ENCODE measurements at regions not wholly inside any gene's neighbourhood (a gene's known extent, or its start where the extent isn't known, plus 50 kb on each side); places are given as distances from the start of the nearest gene placed in this dataset.
"Not testable (repeated sequence)": the region's sequence is repeated elsewhere in the genome, so short reads cannot be mapped to it uniquely, and the experiment has no call there.

DNA sequence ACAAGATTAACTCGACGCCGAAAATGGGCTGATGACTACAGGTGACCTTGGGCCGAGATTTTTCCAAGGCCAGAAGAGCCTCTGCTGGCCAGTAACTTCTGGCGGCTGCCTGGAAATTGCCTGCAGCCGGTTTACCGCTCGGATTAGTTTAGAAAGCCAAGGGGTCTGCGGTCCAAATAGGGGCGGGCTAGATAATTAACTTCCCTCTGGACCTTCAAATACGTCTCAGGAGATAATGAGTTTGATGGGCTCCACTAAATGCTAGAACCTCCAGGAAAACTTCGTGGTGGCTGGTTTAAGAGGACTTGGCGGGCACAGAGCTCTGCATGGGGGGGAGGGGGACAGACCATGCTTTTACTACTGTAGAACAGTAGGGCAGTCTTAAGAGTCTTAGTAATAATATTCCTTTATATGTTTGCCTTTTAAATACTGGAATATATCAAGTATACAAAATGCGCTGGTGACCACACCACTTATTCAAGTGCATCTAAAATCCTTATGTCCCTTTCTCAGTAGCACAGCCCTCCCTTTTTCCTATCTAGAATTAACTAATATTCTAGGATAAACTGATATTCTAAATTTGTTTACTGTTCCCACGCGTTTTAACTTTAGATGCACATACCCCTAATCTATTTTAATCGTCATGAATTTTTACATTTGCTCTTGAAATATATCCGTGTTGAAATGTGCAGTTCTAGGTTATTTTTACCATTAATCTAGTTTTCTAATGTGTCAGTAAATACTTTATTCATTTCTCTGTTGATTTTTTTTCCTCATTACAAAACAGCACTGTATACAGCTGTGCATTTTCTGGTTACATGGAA lies 107.5 kb upstream of the PRSS16 start:
- H3K27ac ChIP-seq, result no peak overlapping the region
- H3K9me2 ChIP-seq (ENCODE audit: insufficient read depth), result no peaks in the 10 kb centered on the region
- DNase-seq, result no peak
- H3K9me3 ChIP-seq (ENCODE audit: low read depth), result no peaks in the 10 kb centered on the region
- in situ Hi-C loops (cut with MboI), result loop anchor here (25.0 kb wide), 3 partner anchors 828 to 1103 kb away; a partner anchor contains a TSS
- peaks cover 7% of the 10 kb centered on the region for H3F3A ChIP-seq (ENCODE audit: insufficient read depth)
- H3K4me3 ChIP-seq, result 0 out of 2 replicates have a peak overlapping the region, but pooled peaks have one; percentile 24
- H3K4me1 ChIP-seq (ENCODE audit: insufficient read depth), result 0 out of 2 replicates have a peak, but pooled peaks cover 5% of the 10 kb centered on the region
- peak overlapping the region; percentile 77 for H2AFZ ChIP-seq
- no peaks in the 10 kb centered on the region for H4K20me1 ChIP-seq (ENCODE audit: insufficient read depth)
- no peaks in the 10 kb centered on the region for H3K27me3 ChIP-seq (replicated peaks; ENCODE audit: insufficient read depth)
- no peak overlapping the region for H3K9ac ChIP-seq
- H3K36me3 ChIP-seq (ENCODE audit: low read depth), result no peaks in the 10 kb centered on the region
- H3K4me2 ChIP-seq (ENCODE audit: unreplicated experiment), result no peak overlapping the region
- WGBS, 2 experiments (ENCODE audit: low coverage in 1 of 2, low lambda C conversion rate in 2 of 2, missing lambda C conversion rate in 2 of 2), result 80 to 84% methylated on average over 18 of the region's 18 CpGs
- TF ChIP-seq EZH2phosphoT487 (IDR thresholded peaks at IDR 0.05; ENCODE audit: insufficient read depth, low read depth), result no peak
- peaks cover 50% of the 10 kb centered on the region for H3K79me2 ChIP-seq (ENCODE audit: insufficient read depth)

- in situ Hi-C loops (cut with MboI), result loop anchor here (25.0 kb wide), 3 partner anchors 829 to 1104 kb away; a partner anchor contains a TSS
- H3K79me2 ChIP-seq (ENCODE audit: insufficient read depth), result peaks cover 56% of the 10 kb centered on the region
- H3K4me2 ChIP-seq (ENCODE audit: unreplicated experiment), result no peak overlapping the region
Observed at GRCh38 chr6:27140999-27141528, 106.4 kb upstream of the PRSS16 start.

GRCh38 chr6:27141529-27142015 lies 105.9 kb upstream of the PRSS16 start:
- H3K79me2 ChIP-seq (ENCODE audit: insufficient read depth), result peaks cover 56% of the 10 kb centered on the region
- H3K4me2 ChIP-seq (ENCODE audit: unreplicated experiment), result no peak overlapping the region
- 0 out of 2 replicates have a peak, but pooled peaks cover 8% of the 10 kb centered on the region for H3K4me1 ChIP-seq (ENCODE audit: insufficient read depth)
- no peak overlapping the region for H3K27ac ChIP-seq
- TF ChIP-seq EZH2 (IDR thresholded peaks at IDR 0.05; ENCODE audit: insufficient read depth, poor library complexity, severe bottlenecking) (no peak), EZH2phosphoT487 (IDR thresholded peaks at IDR 0.05; ENCODE audit: insufficient read depth, low read depth) (no peak)
- H3K9me3 ChIP-seq (ENCODE audit: low read depth), result no peaks in the 10 kb centered on the region
- DNase-seq, result no peak
- peaks cover 13% of the 10 kb centered on the region for H3F3A ChIP-seq (ENCODE audit: insufficient read depth)
- no peak overlapping the region for H2AFZ ChIP-seq
- H3K9ac ChIP-seq, result no peak overlapping the region
- 68 to 70% methylated on average over 3 of the region's 3 CpGs for WGBS, 2 experiments (ENCODE audit: low coverage in 1 of 2, low lambda C conversion rate in 2 of 2, missing lambda C conversion rate in 2 of 2)
- no peak overlapping the region for H3K4me3 ChIP-seq
- H3K27me3 ChIP-seq (replicated peaks; ENCODE audit: insufficient read depth), result no peaks in the 10 kb centered on the region
- in situ Hi-C loops (cut with MboI), result loop anchor here (25.0 kb wide), 3 partner anchors 829 to 1104 kb away; a partner anchor contains a TSS
- no peaks in the 10 kb centered on the region for H3K36me3 ChIP-seq (ENCODE audit: low read depth)
- no peaks in the 10 kb centered on the region for H4K20me1 ChIP-seq (ENCODE audit: insufficient read depth)
- H3K9me2 ChIP-seq (ENCODE audit: insufficient read depth), result no peaks in the 10 kb centered on the region

More at GRCh38 chr6:27140999-27141528, 106.4 kb upstream of the PRSS16 start:
- no peaks in the 10 kb centered on the region for H3K9me2 ChIP-seq (ENCODE audit: insufficient read depth)
- no peak for DNase-seq
- H3F3A ChIP-seq (ENCODE audit: insufficient read depth), result peaks cover 11% of the 10 kb centered on the region
- H3K4me3 ChIP-seq, result no peak overlapping the region
- no peak overlapping the region for H2AFZ ChIP-seq
- H3K27ac ChIP-seq, result no peak overlapping the region
- no peaks in the 10 kb centered on the region for H3K36me3 ChIP-seq (ENCODE audit: low read depth)
- no peak overlapping the region for H3K9ac ChIP-seq
- H3K9me3 ChIP-seq (ENCODE audit: low read depth), result no peaks in the 10 kb centered on the region
- WGBS, 2 experiments (ENCODE audit: low coverage in 1 of 2, low lambda C conversion rate in 2 of 2, missing lambda C conversion rate in 2 of 2), result 97 to 98% methylated on average over 5 of the region's 5 CpGs
- TF ChIP-seq EZH2phosphoT487 (IDR thresholded peaks at IDR 0.05; ENCODE audit: insufficient read depth, low read depth), result no peak
- TF ChIP-seq EZH2 (IDR thresholded peaks at IDR 0.05; ENCODE audit: insufficient read depth, poor library complexity, severe bottlenecking), result no peak
- no peaks in the 10 kb centered on the region for H3K27me3 ChIP-seq (replicated peaks; ENCODE audit: insufficient read depth)
- 0 out of 2 replicates have a peak, but pooled peaks cover 8% of the 10 kb centered on the region for H3K4me1 ChIP-seq (ENCODE audit: insufficient read depth)
- H4K20me1 ChIP-seq (ENCODE audit: insufficient read depth), result no peaks in the 10 kb centered on the region

DNA sequence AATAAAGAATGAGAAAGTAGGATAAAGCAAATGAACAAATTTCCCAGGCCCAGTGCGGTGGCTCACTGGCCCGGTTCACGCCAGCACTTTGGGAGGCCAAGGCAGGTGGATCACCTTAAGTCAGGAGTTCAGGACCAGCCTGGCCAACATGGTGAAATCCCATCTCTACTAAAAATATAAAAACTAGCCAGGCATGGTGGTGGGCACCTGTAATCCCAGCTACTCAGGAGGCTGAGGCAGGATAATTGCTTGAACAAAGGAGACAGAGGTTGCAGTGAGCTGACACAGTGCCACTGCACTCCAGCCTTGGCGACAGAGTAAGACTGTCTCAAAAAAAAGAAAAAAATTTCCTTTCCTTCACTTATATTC lies 104.5 kb upstream of the PRSS16 start:
- H4K20me1 ChIP-seq (ENCODE audit: insufficient read depth); H3K4me1 ChIP-seq (ENCODE audit: insufficient read depth); H3K4me2 ChIP-seq (ENCODE audit: unreplicated experiment); H2AFZ ChIP-seq; H3K9me2 ChIP-seq (ENCODE audit: insufficient read depth); H3K9me3 ChIP-seq (ENCODE audit: low read depth); H3K27ac ChIP-seq; H3K27me3 ChIP-seq (replicated peaks; ENCODE audit: insufficient read depth); H3K9ac ChIP-seq; H3K4me3 ChIP-seq; DNase-seq; H3K36me3 ChIP-seq (ENCODE audit: low read depth): not testable (repeated sequence)
- in situ Hi-C loops (cut with MboI), result loop anchor here (25.0 kb wide), 3 partner anchors 831 to 1106 kb away; a partner anchor contains a TSS
- peaks cover 24% of the 10 kb centered on the region for H3F3A ChIP-seq (ENCODE audit: insufficient read depth)
- H3K79me2 ChIP-seq (ENCODE audit: insufficient read depth), result peaks cover 56% of the 10 kb centered on the region
- WGBS, 2 experiments (ENCODE audit: low coverage in 1 of 2, low lambda C conversion rate in 2 of 2, missing lambda C conversion rate in 2 of 2), result 95 to 98% methylated on average over 4 of the region's 4 CpGs

All from GM23248 (cell line).